ENCODE measurements at regions not wholly inside any gene's neighbourhood (a gene's known extent, or its start where the extent isn't known, plus 50 kb on each side); places are given as distances from the start of the nearest gene placed in this dataset.

GRCh38 chr3:20909511-20909910 is 723.5 kb upstream of the SGO1 start:
- H3F3A ChIP-seq (ENCODE audit: low read depth), result no peaks in the 10 kb centered on the region
- no peaks in the 10 kb centered on the region for H3K9me3 ChIP-seq (ENCODE audit: insufficient read depth, low read depth, low read length)
- H3K9ac ChIP-seq (ENCODE audit: low read depth, low read length, poor library complexity, severe bottlenecking), result no peak overlapping the region
- no peaks in the 10 kb centered on the region for H3K9me2 ChIP-seq (replicated peaks; ENCODE audit: low read depth, low read length)
- no peaks in the 10 kb centered on the region for H3K79me2 ChIP-seq (ENCODE audit: insufficient read depth, low read length)
- no peak overlapping the region for H3K4me3 ChIP-seq (ENCODE audit: low read length, poor library complexity, severe bottlenecking)
- no peaks in the 10 kb centered on the region for H4K20me1 ChIP-seq (ENCODE audit: insufficient read depth, low read length, poor library complexity, severe bottlenecking)
- no peaks in the 10 kb centered on the region for H3K27me3 ChIP-seq (ENCODE audit: insufficient read depth, low read length, poor library complexity, severe bottlenecking)
- no peak overlapping the region for H2AFZ ChIP-seq (ENCODE audit: low read length)
- no peak overlapping the region for H3K4me2 ChIP-seq (ENCODE audit: low read depth, low read length, poor library complexity, severe bottlenecking)
- H3K36me3 ChIP-seq (ENCODE audit: insufficient read depth, low read length), result no peaks in the 10 kb centered on the region
- no peaks in the 10 kb centered on the region for H3K4me1 ChIP-seq (ENCODE audit: insufficient read depth, low read length, poor library complexity, severe bottlenecking)
- no peak for TF ChIP-seq EZH2phosphoT487 (IDR thresholded peaks at IDR 0.05; ENCODE audit: borderline replicate concordance)

GRCh38 chr3:20905210-20905805 is 719.3 kb upstream of the SGO1 start:
- no peak for TF ChIP-seq EZH2phosphoT487 (IDR thresholded peaks at IDR 0.05; ENCODE audit: borderline replicate concordance)
- TF ChIP-seq, protein P1, sequence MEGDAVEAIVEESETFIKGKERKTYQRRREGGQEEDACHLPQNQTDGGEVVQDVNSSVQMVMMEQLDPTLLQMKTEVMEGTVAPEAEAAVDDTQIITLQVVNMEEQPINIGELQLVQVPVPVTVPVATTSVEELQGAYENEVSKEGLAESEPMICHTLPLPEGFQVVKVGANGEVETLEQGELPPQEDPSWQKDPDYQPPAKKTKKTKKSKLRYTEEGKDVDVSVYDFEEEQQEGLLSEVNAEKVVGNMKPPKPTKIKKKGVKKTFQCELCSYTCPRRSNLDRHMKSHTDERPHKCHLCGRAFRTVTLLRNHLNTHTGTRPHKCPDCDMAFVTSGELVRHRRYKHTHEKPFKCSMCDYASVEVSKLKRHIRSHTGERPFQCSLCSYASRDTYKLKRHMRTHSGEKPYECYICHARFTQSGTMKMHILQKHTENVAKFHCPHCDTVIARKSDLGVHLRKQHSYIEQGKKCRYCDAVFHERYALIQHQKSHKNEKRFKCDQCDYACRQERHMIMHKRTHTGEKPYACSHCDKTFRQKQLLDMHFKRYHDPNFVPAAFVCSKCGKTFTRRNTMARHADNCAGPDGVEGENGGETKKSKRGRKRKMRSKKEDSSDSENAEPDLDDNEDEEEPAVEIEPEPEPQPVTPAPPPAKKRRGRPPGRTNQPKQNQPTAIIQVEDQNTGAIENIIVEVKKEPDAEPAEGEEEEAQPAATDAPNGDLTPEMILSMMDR (conservative IDR thresholded peaks at IDR 0.05; ENCODE audit: low read length), result no peak
- Histone ChIP-seq H4K20me1 (ENCODE audit: insufficient read depth, low read length, poor library complexity, severe bottlenecking) (no peaks in the 10 kb centered on the region), H3K36me3 (ENCODE audit: insufficient read depth, low read length) (no peaks in the 10 kb centered on the region), H3K4me2 (ENCODE audit: low read depth, low read length, poor library complexity, severe bottlenecking) (no peak overlapping the region), H3K9ac (ENCODE audit: low read depth, low read length, poor library complexity, severe bottlenecking) (no peak overlapping the region), H3K9me2 (replicated peaks; ENCODE audit: low read depth, low read length) (no peaks in the 10 kb centered on the region), H3K79me2 (ENCODE audit: insufficient read depth, low read length) (no peaks in the 10 kb centered on the region), H3K4me3 (ENCODE audit: low read length, poor library complexity, severe bottlenecking) (no peak overlapping the region), H3K9me3 (ENCODE audit: insufficient read depth, low read depth, low read length) (no peaks in the 10 kb centered on the region), H3F3A (ENCODE audit: low read depth) (no peaks in the 10 kb centered on the region), H3K27me3 (ENCODE audit: insufficient read depth, low read length, poor library complexity, severe bottlenecking) (no peaks in the 10 kb centered on the region), H3K4me1 (ENCODE audit: insufficient read depth, low read length, poor library complexity, severe bottlenecking) (no peaks in the 10 kb centered on the region), H2AFZ (ENCODE audit: low read length) (no peak overlapping the region)

DNA sequence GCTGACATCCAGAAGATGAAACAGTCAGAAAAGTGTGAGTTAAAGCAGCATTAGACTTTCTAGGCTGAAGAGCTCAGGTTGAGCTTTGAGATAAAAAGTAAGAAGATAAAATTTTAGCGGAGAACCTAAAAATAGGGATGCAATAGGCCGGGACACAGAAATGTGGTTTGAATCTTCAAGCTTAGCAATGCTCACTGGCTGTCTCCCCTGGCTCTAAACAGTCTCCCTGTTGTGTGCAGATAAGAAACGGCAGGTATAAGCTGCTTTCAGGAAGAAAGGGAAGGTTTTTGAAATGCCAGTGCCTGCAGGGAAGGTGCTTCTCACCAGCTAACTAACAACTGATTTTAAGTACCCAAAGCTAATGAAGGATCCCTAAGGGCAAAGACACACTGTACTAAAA is 718.7 kb upstream of the SGO1 start:
- Histone ChIP-seq H3F3A (ENCODE audit: low read depth) (no peaks in the 10 kb centered on the region), H3K9me3 (ENCODE audit: insufficient read depth, low read depth, low read length) (no peaks in the 10 kb centered on the region), H3K4me2 (ENCODE audit: low read depth, low read length, poor library complexity, severe bottlenecking) (no peak overlapping the region)

More for the DNA sequence above, 718.7 kb upstream of the SGO1 start:
- TF ChIP-seq EZH2phosphoT487 (IDR thresholded peaks at IDR 0.05; ENCODE audit: borderline replicate concordance), result no peak
- TF ChIP-seq, protein P1 (conservative IDR thresholded peaks at IDR 0.05; ENCODE audit: low read length), result no peak
- Histone ChIP-seq H3K36me3 (ENCODE audit: insufficient read depth, low read length) (no peaks in the 10 kb centered on the region), H4K20me1 (ENCODE audit: insufficient read depth, low read length, poor library complexity, severe bottlenecking) (no peaks in the 10 kb centered on the region), H3K9ac (ENCODE audit: low read depth, low read length, poor library complexity, severe bottlenecking) (no peak overlapping the region), H3K79me2 (ENCODE audit: insufficient read depth, low read length) (no peaks in the 10 kb centered on the region), H3K4me1 (ENCODE audit: insufficient read depth, low read length, poor library complexity, severe bottlenecking) (no peaks in the 10 kb centered on the region), H3K9me2 (replicated peaks; ENCODE audit: low read depth, low read length) (no peaks in the 10 kb centered on the region), H3K27me3 (ENCODE audit: insufficient read depth, low read length, poor library complexity, severe bottlenecking) (no peaks in the 10 kb centered on the region), H3K4me3 (ENCODE audit: low read length, poor library complexity, severe bottlenecking) (no peak overlapping the region), H2AFZ (ENCODE audit: low read length) (no peak overlapping the region)

All from Loucy (cell line).